CD4-positive, alpha-beta T cell treated with Interleukin-21 for 1 hour (primary cell): ENCODE measurements at regions not wholly inside any gene's neighbourhood (a gene's known extent, or its start where the extent isn't known, plus 50 kb on each side); places are given as distances from the start of the nearest gene placed in this dataset.

Experiments
- DNase-seq: peaks from one replicate; pipeline ENCODE4 v3.0.0-alpha.2; 2020

DNA sequence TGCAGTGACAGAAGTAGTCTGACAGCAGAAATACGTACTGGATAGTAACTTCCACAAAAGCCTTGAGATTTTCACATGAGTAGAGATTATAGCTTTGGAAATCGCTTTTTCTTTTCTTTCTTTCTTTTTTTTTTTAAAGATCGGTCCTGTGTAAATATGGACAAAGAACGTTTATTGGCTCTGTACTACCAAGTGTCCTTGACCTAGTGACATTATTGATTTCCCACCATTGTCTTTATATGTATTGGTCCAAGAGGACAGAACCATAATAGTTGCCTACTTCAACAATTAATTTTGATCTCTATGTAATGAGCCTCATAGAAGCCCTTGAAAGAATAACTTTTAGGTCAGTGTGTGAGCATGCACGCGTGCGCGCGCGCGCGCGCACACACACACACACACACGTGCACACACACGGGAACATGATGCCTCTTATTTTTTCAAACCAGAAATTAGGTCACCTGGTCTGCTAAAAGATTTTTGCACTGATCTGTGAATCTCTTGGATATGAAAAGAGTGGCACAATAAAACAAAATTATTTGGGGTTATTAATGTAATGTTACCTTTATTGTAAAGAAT lies 516.8 kb downstream of the PSAT1 start:
- DNase-seq, result no peak

DNA sequence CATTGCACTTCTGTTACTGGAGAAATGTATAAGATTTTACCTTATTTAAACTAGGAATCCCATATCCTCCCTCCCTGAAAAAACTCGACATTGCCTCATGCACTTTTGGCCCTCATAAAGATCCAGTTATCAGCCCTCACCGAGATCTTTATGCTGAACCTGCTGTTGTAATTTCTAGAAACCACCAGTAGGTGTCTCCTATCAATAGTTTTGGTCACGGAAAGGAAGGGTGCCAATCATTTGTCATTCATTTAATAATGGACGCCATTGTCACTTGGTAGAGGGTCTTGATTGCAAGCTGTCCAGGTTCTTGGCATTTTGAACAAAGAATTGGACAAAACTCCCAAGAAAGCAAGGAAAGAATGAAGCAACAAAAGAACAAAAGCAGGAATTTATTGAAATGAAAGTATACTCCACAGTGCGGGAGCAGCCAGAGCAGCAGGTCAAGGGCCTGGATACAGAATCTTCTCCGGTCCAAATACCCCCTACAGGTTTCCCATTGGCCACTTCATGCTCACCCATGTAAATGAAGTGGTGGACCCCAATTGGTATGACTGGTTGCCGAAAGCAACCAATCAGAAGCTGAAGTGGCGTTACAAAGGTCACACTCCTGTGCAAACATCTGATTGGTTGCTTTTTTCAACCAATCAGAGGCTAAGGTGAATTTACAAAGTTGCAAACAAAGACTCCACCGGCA lies 524.3 kb downstream of the PSAT1 start:
- DNase-seq, result peak; percentile 37

DNA sequence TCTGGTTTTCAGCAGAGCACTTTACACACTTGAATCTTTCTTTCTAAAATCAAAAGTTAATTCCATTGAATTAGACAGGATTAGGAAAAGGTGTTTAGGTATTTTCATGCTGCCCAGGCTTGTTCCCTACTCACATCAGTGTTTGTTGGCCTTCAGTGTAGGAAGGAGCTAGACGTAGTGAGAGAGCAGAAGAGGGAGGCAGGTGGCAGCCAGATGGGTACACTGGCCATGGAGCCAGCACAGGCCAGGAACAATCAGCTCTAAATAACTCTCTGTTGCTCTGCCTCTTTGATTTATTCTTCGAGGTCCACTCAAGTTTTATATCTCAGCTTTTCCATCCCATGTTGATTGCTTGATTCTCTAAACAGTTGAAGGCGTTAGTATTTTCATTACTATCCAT lies 529.6 kb downstream of the PSAT1 start:
- DNase-seq, result no peak

DNA sequence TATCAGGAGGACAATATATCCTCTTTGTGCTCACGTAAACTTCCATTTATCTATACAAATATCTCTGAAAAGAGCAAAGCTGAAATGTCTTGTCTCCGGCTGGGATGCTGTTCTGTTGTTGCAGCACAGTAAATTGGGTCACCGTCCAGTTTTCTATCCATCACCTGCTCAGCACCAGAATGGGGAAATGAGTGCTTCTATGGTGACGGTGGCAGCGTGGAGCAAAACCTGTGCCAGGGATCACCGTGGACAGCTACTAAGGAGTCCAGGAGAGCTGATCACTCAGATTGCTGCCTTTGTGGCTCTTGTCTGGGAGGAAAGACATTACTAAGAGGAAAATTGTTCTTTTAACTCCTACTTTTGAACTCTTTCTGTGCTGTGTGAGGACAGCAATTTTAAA lies 531.6 kb downstream of the PSAT1 start:
- no peak for DNase-seq

DNA sequence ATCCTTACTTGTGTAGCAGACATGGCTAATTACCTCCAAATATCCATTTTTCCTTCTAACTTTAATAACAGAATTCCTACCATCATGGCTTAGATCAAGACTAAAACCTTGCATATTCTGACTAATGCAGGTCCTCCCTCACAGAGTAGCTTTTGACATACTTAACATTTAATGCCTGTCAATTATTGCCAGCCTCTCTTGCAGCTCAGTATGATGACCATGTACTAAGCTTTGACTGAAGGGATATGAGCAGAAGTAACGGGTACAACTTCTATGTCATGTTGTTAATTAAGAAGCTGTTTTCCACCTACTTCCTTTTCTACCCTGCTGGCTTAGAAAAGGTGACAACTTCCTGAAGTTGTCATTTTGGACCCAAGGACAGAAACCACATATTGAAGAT lies 533.4 kb downstream of the PSAT1 start:
- DNase-seq, result no peak

DNA sequence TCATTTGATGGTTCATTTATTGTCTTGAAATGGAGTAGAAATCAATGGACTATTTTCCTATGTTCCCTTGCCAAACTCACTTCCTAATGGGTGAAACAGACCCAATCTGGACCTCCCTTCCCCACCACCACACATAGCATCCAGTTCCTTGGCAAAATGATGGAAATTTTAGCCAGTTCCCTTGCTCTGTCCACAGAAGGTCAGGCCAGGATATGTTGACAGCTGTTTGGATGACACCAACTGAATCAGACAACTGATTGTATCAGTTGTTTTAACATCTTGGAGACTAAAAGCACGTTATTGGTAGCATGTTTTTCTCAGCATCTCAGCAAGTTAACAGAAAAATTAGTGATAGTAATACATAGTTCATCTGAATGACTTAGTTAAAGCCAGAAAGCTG lies 534.8 kb downstream of the PSAT1 start:
- DNase-seq, result no peak

DNA sequence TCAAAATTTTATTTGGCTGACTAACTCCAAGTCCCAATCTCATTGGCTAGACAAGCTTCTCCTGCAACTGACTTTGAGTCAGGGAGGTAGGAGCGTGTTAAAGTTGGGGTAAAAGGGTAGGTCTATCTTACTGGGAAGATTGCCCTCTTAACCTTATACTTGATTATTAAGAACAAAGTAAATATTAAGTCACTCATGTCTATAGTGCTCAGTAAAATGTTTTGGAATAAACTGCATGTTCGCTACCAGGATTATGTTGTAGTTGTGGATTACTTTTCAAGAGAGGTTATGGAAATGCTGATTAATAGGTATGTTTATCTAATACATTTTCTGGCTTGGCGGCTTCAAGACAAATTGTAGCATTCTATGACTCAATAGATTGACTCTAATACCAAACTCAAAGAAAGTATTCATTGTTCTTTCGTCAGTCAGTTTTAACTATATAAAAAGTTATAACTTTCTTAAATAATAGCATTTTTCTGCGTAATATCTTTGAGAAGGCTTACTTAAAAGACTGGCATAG lies 539.1 kb downstream of the PSAT1 start:
- no peak for DNase-seq

DNA sequence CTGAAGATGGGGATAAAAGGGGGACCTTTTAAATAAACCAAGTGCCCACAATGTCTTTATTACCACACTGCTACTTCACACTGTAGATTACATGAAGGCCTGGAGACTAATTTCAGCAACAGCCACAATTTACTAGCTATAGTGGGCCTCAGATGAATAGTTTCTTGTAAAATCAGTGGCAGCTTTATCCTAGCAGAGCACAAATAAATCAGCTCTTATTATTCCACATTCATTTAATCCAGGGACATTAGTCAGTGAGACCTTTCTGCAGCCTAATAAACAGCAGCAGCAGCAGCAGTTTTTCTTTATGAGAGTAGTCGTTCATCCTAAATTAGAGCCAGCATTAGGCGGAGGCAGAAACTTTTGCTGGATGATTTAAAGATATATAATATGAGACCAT lies 542.3 kb downstream of the PSAT1 start:
- DNase-seq, result no peak

DNA sequence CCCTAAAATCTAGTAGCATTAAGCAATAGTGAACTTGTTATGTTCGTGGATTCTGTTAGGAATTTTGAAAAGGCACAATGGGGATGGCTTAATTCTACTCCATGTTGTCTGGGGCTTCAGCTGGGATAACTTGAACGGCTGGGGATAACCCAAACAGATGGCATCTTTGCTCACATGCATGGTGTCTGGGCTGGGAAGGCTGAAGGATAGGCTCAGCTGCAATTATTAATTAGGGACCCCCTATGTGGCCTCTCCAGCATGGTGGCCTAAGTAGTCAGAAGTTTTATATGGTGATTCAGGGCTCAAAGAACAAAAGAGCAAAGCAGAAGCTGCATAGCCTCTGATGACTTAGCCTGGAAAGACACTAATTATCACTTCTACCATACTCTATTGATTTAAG lies 551.1 kb downstream of the PSAT1 start:
- no peak for DNase-seq

DNA sequence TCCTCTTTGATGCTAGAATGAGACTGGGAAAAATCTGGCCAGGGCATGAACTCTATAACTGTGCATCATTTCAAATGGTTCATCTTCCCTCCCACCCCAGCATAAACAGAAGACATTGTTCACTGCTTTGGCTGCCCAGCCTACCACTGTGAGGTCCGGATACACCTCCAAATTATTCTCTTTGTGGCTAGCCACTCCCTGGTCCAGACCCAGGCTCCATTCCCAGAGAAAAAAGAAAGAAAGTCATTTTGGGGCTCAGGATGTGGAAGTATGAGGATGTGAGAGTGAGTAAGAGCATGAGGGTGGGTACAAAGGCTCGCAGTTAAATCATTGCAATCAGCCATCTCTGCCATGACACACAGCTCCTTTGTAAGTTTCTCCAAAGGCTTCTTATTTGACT lies 559.2 kb downstream of the PSAT1 start:
- DNase-seq, result no peak

DNA sequence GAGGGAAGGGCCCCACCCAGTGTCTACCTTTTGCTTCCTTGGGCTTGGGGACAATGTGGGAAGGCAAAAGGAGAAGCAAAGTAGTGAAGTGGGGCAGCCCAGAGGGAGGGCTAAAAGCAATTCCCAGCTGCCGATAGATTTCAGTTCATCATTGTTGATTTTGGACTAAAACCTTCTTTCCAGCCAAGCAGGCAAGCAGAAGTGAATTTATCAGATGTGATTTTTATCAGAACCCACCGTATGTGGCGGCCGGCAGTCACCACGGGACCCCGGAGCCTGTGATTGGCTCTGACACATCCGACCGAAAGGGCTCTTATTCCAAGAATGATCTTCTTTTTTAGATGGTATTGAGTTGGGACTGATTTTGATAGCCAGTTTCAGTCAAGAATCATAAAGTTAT lies 559.9 kb downstream of the PSAT1 start:
- no peak for DNase-seq

DNA sequence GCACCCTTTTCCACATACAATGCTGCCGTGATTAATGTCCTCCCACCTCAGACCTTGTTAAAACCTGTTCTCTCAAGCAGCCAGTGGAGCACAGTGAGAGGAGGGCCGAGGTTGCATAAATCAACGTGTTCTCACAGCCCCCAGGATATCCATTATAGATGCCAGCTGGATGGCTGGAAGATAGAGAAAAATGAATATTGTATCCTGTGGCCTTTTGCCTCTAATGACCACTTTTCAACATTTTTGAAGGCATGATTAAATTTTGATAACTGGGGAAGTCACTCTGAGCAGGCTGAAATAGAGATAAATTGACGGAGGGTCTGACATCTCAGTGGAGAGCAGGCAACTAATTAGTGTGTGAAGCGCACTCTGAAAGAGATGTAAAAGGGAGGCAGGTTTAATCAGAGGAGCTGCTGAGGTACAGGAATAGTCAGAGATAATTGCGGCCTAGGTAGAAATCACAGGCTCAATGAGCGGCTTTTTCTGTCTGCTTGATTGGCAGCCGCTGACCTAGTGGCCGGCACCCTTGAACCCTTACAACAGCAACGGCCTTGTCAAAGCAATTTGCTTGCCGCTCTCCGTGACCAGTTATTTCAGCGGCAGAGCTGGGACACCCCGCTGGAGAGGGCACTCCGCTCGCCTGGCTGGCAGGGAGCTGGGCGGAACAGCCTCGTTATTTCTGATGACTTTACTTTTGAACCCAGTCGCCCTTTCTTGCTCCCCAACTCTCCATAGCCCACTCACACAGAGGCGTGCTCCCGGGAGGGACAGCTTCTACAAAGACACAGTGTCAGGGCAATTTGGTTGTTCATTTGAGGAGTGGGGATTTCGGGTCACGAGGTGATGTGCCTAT lies 560.7 kb downstream of the PSAT1 start:
- no peak for DNase-seq

DNA sequence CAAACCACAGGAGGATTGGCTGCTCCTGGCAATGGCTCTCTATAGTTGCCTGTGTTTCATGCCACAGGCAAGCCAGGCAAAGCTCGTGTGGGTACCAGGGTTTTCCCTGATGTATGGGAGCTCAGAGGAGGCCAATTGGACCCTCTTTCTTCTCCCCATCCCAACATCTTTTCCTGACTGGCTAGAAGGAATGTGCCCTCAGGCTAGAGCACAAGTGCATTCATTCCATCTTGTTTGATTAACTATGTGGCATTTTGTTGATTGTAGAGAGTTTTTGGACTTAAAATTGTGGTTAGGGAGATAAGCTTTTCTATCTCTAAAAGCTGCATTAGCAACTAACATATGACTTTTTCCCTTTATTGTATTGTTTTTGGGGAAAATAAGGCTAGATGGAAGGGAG lies 561.3 kb downstream of the PSAT1 start:
- no peak for DNase-seq

DNA sequence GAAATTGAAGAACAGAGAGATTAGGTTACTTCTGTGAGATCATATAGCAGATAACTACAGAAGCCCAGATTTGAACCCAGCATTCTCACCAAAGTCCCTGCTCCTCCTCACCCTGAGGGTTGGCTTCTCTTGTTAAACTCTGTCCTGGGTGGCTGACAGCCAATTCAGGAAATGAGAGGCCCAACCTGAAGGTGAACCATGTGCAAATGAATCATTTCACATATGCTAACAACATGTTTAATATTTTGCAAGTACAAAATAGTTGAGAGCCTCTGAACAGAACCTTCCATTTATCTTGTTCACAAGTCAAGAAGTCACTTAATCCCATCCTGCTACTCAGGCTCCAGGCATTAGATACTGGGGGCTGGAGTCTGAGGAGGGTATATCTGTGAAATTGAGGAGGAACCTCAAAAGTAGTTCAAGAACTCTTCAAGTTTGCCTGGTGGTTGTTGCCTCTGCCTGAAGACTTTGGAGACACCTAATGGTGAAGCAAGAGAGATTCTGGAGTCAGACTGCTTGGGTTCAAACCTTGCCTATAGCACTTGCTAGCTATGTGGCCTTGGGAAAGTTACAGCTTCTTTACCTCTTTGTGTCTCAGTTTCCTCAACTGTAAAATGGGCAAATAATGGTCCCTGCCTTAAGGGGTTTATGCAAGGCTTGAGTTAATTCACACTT lies 564.0 kb downstream of the PSAT1 start:
- no peak for DNase-seq

DNA sequence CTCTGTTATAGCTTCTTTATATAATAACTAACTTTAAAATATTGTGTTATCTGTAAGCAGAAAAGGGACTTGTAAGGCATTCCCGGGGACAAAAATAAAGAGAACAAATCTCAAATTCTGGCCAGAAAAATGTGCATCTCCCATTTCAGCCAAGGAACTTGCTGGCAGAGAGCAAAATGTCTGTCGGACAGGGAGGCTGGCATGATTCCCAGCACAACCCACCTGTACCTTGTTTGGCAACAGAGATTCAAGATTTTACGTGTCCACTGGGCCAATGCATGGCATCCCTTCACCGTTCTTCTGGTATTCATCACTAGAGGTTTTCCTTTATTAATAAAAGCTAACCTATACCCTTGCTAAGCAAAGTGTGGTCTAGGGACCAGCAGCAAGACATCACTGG lies 566.6 kb downstream of the PSAT1 start:
- DNase-seq, result no peak

DNA sequence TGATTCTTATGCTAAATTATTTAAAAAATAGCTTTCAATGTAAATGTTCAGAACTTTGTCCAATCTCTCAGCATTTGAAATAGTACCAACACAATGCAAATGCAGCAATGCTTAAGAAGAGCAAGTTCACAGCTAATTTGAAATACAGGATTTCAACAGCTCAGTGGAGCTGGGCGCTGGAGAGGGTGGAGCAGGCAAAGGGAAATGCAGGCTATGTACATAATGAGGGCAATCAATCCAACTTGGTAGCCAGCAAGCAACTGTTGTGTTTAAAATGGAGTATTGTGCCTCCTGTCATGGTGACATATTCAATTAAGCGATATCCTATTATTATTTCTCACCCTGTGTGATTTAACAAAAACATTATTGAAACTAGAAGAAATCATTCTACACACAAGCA lies 568.8 kb downstream of the PSAT1 start:
- no peak for DNase-seq

DNA sequence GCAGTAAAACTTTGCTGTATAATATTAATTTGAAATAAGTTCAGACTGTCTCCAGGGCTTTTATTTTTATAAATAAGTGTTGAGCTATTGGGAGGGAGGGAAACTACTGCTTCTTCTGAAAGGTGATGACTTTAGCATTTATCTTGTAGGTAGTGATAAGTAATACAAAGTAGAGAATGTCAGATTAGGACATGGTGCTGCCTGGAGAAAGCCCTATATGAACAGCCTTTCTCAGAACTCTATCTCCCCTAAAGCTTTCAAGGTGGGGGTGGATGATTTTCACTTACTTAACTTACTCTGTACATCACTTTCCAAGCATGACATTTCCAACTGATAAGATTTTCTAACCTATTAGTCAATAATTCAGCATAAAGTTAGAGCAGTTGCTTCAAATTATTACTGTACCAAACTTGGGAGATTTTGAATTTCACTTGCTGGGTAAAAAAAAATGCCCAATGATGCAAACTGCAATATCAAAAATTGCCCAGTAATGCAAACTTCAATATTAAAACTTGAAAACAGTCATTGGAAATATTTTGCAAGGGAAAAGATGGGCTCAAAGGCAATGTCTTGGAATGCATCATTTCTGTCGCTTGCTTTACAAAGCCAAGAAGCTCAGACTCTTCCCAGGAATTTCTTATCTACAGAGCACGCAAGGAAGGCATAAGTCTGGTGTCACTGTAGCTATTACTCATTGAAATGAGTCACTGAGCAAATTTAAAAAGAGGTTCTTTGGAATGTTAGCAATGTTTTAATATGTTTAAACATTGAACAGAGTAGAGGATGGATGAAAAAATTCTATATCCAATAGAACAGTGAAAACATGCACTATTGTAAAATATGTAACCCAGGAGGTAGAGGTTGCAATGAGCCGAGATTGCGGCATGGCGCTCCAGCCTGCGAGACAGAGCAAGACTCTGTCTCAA lies 569.5 kb downstream of the PSAT1 start:
- DNase-seq, result no peak

DNA sequence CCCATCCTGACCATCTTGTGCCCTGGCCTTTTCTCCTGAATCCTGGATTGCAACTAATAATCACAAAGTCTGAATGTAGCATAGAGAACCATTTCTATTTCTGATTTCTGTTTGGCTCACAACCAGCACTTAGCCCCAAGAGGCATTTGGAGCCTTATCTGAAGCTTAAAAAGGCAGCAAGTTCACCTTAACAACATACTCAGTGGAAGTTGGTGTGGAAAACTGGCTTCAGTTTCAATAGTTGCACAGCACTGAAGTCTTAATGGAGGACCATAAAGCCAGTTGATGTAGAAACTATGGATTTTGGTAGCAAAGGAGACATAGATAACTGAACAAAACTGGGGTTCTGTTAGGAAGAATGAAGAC lies 574.1 kb downstream of the PSAT1 start:
- no peak for DNase-seq

DNA sequence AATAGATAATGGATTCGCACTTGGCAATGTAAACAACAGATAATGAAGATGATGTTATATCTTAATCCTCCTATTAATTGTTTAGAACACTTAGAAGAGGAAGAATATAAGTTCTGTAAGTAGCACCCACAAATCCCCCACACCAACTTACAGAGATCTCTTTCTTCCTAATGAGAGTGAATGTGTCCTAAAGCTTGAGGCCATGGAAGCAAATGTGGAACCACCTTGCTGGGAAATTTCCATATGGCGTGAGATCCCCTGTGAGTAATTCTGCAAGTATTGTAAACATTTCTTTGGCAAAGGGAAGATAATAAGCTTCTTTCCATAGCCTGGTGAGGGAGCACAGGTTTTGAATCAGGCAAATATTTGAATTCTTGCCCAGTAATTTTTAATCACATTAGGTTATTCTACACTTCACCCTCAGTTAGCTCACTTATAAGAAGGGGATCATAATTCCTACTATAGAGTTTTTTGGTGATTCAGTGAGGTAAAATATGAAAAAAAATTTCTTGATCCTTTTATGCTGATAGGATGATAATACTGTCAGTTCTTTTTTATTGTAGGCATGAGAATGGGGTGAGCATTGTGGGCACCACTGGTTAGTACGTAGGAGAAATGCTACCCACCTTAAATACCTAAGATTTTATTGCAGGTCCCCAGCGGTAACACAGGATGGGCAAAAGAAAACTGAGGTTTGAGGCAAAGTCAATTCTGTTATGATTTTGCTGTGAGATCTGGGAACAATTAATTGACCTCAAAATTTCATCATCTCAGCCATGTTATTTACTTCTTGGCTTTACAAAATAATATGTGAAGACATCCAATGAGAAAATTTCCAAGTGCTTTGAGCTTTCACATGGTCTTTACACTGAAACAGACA lies 574.8 kb downstream of the PSAT1 start:
- no peak for DNase-seq

DNA sequence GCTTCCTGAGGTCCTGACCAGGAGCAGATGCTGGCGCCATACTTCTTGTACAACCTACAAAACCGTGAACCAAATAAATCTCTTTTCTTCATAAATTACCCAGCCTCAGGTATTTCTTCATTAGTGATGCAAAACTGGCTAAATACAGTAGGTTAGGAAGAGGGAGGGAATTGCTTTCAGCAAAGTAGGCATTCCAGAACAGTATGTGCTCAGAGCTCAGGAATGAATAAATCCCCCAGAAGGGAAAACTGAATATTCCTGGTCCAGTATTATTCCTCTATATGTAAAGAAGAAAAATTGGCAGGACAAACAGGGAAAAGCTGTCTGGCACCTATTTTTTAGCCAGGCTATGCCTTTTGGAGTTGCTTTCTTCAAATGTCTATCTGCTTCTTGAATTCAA lies 577.1 kb downstream of the PSAT1 start:
- no peak for DNase-seq
